IMR-90 (cell line): ENCODE measurements at regions not wholly inside any gene's neighbourhood (a gene's known extent, or its start where the extent isn't known, plus 50 kb on each side); places are given as distances from the start of the nearest gene placed in this dataset.

Experiments
- BHLHE40 ChIP-seq: fragments of 150-350 bp; IDR thresholded peaks from 2 replicates; pipeline ENCODE4 v1.6.1; 2016; ENCODE audit warnings: mild to moderate bottlenecking, low read depth, low read length
- CEBPB ChIP-seq: IDR thresholded peaks from 2 replicates; pipeline ENCODE4 v1.6.1; 2012; ENCODE audit warnings: low read depth, low read length, improper control_type of control experiment
- CTCF ChIP-seq: conservative IDR thresholded peaks from 2 replicates; pipeline ENCODE4 v1.5.1; 2012; ENCODE audit warnings: mild to moderate bottlenecking, low read depth, low read length, improper control_type of control experiment
- MAFK ChIP-seq: IDR thresholded peaks from 2 replicates; pipeline ENCODE4 v1.6.1; 2012; ENCODE audit warnings: low read depth, low read length, improper control_type of control experiment
- MAZ ChIP-seq: IDR thresholded peaks from 2 replicates; pipeline ENCODE4 v1.6.1; 2012; ENCODE audit warnings: low read depth, mild to moderate bottlenecking, low read length, improper control_type of control experiment, moderate library complexity, borderline replicate concordance
- MXI1 ChIP-seq: IDR thresholded peaks from 2 replicates; pipeline ENCODE4 v1.6.1; 2012; ENCODE audit warnings: low read depth, mild to moderate bottlenecking, low read length, moderate library complexity, borderline replicate concordance
- POLR2A ChIP-seq: IDR thresholded peaks from 2 replicates; pipeline ENCODE4 v1.6.1; 2012; ENCODE audit warnings: mild to moderate bottlenecking, low read depth, low read length
- RAD21 ChIP-seq: IDR thresholded peaks from 2 replicates; pipeline ENCODE4 v1.6.1; 2012; ENCODE audit warnings: low read length, improper control_type of control experiment
- RFX5 ChIP-seq: IDR thresholded peaks from 2 replicates; pipeline ENCODE4 v1.8.0; 2012; ENCODE audit warnings: low read depth, mild to moderate bottlenecking, low read length, moderate library complexity
- TF ChIP-seq, protein P1 (sequence below): fragments of 150-350 bp; IDR thresholded peaks from 2 replicates; pipeline ENCODE4 v1.6.1; 2016; ENCODE audit warnings: low read depth, mild to moderate bottlenecking, low read length, moderate library complexity, borderline replicate concordance

- no peak for TF ChIP-seq MAZ
- no peak for TF ChIP-seq RFX5
- no peak for TF ChIP-seq CTCF
- TF ChIP-seq, protein P1, sequence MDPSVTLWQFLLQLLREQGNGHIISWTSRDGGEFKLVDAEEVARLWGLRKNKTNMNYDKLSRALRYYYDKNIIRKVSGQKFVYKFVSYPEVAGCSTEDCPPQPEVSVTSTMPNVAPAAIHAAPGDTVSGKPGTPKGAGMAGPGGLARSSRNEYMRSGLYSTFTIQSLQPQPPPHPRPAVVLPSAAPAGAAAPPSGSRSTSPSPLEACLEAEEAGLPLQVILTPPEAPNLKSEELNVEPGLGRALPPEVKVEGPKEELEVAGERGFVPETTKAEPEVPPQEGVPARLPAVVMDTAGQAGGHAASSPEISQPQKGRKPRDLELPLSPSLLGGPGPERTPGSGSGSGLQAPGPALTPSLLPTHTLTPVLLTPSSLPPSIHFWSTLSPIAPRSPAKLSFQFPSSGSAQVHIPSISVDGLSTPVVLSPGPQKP = no peak
- no peak for TF ChIP-seq CEBPB
- no peak for TF ChIP-seq MXI1
- TF ChIP-seq RAD21 = no peak
- TF ChIP-seq POLR2A = no peak
- TF ChIP-seq BHLHE40 = no peak
- TF ChIP-seq MAFK = no peak
These were observed 52.0 kb upstream of the GLRB start for GRCh38 chr4:157023941-157024340.
